Spleen (tissue), 11 donors: ENCODE measurements at regions not wholly inside any gene's neighbourhood (a gene's known extent, or its start where the extent isn't known, plus 50 kb on each side); places are given as distances from the start of the nearest gene placed in this dataset.

Source experiments
- DNase-seq: peaks from one replicate; pipeline ENCODE4 v3.0.0-alpha.2; 2020
- H3K27ac ChIP-seq, 8 donors: fragments of 200-600 bp; sonication (generic) in 7 of 8; 1 replicate in 4 of 8; 2 replicates in 4 of 8; pipeline versions ENCODE4 v1.5.0 to v1.8.0; 2016 to 2021; ENCODE audit warnings: inconsistent platforms in 4 of 8, mild to moderate bottlenecking in 4 of 8, moderate library complexity in 1 of 8
- H3K27me3 ChIP-seq, 7 donors: fragments of 200-600 bp; sonication (generic) in 6 of 7; replicated peaks in 1 of 7; 1 replicate in 4 of 7; 2 replicates in 3 of 7; pipeline versions ENCODE4 v1.5.0 to v1.8.0; 2016 to 2021; ENCODE audit warnings: inconsistent platforms in 3 of 7, mild to moderate bottlenecking in 1 of 7
- H3K36me3 ChIP-seq, 6 donors: fragments of 200-600 bp; sonication (generic) in 5 of 6; 1 replicate in 4 of 6; 2 replicates in 2 of 6; pipeline versions ENCODE4 v1.5.0 to v1.8.0; 2016 to 2021; ENCODE audit warnings: inconsistent platforms in 2 of 6
- H3K4me1 ChIP-seq, 6 donors: fragments of 200-600 bp; sonication (generic) in 5 of 6; 1 replicate in 3 of 6; 2 replicates in 3 of 6; pipeline versions ENCODE4 v1.5.0 to v1.8.0; 2016 to 2021; ENCODE audit warnings: inconsistent platforms in 3 of 6
- H3K4me3 ChIP-seq, 8 donors: fragments of 200-600 bp; sonication (generic) in 7 of 8; 1 replicate in 4 of 8; 2 replicates in 4 of 8; pipeline versions ENCODE4 v1.5.0 to v1.8.0; 2016 to 2021; ENCODE audit warnings: inconsistent platforms in 4 of 8, mild to moderate bottlenecking in 4 of 8, moderate library complexity in 2 of 8
- H3K9me3 ChIP-seq, 8 donors: fragments of 200-600 bp; sonication (generic) in 7 of 8; 1 replicate in 4 of 8; 2 replicates in 4 of 8; pipeline versions ENCODE4 v1.5.0 to v1.8.0; 2016 to 2021; ENCODE audit warnings: inconsistent platforms in 4 of 8
- CTCF ChIP-seq, 11 experiments: fragments of 200-600 bp in 7 of 11; fragments of 450-650 bp in 4 of 11; sonication (generic) in 4 of 11; IDR thresholded peaks in 8 of 11; conservative IDR thresholded peaks in 3 of 11; 1 replicate in 7 of 11; 2 replicates in 4 of 11; pipeline versions ENCODE4 v1.4.0 to v1.8.0; 2016 to 2021; ENCODE audit warnings: antibody characterized with exemption in 11 of 11, inconsistent platforms in 4 of 11, mild to moderate bottlenecking in 1 of 11
- POLR2A ChIP-seq, 3 donors: fragments of 450-650 bp; IDR thresholded peaks; one replicate each; pipeline ENCODE4 v1.5.1; 2017; ENCODE audit warnings: antibody characterized with exemption in 3 of 3, mild to moderate bottlenecking in 1 of 3
- POLR2AphosphoS5 ChIP-seq, 3 donors: sonication (generic); formaldehyde crosslinking; IDR thresholded peaks; one replicate each; pipeline ENCODE4 v1.5.1; 2017; ENCODE audit warnings: antibody characterized with exemption in 3 of 3
- WGBS, 5 donors: extraction: QIAGEN DNeasy Blood & Tissue Kit in 3 of 5; methylation state at CpG; one replicate each; pipeline versions ENCODE4 v1.1.5 to v1.1.7; 2013 to 2018; 5-methylcytosine and 5-hydroxymethylcytosine counted together
- intact Hi-C: fragments of 100-400 bp; cut with DNase I; formaldehyde crosslinking; loops from one replicate; pipeline ENCODE4 v1.15.0; 2023; ENCODE audit warnings: low total_unique reads
- donor health status: healthy with polysubstance abuse.
- donor health status: DM: no; HTN: no; CAD: no; lungs with moderate emphysema.
- donor health status: DM: no; HTN: no; CAD: no.
- donor health status: Bipolar disorder and iron deficiency.
- donor health status: healthy.
- donor health status: DM: no; HTN: no; CAD: no.
- donor health status: DM: yes; HTN: yes; CAD: no.

GRCh38 chr3:40593351-40593750, 68.6 kb downstream of the ZNF621 start:
- intact Hi-C loops: no loop called here
- no peaks in the 10 kb centered on the region for H3K36me3 ChIP-seq
- no peak overlapping the region for H3K27ac ChIP-seq
- peaks cover 0 to 15% (median 0%) of the 10 kb centered on the region in 7 donors for H3K27me3 ChIP-seq
- DNase-seq: no peak
- no peak overlapping the region for H3K4me3 ChIP-seq
- H3K9me3 ChIP-seq: no peaks in the 10 kb centered on the region
- no peak for TF ChIP-seq POLR2AphosphoS5 (IDR thresholded peaks at IDR 0.05)
- TF ChIP-seq POLR2A (IDR thresholded peaks at IDR 0.05): no peak
- TF ChIP-seq CTCF (IDR thresholded peaks at IDR 0.05 in 8 of 11, conservative IDR thresholded peaks at IDR 0.05 in 3 of 11): no peak
- no peaks in the 10 kb centered on the region for H3K4me1 ChIP-seq
- 77 to 89% (median 84%) methylated on average over 4 of the region's 4 CpGs for WGBS, 5 donors

- no peaks in the 10 kb centered on the region for H3K9me3 ChIP-seq
- intact Hi-C loops: no loop called here
- DNase-seq: no peak
- 78 to 90% (median 86%) methylated on average over 3 of the region's 3 CpGs for WGBS, 5 donors
- no peaks in the 10 kb centered on the region for H3K36me3 ChIP-seq
- no peak overlapping the region for H3K4me3 ChIP-seq
- TF ChIP-seq POLR2A (IDR thresholded peaks at IDR 0.05): no peak
- no peak for TF ChIP-seq POLR2AphosphoS5 (IDR thresholded peaks at IDR 0.05)
- no peak for TF ChIP-seq CTCF (IDR thresholded peaks at IDR 0.05 in 8 of 11, conservative IDR thresholded peaks at IDR 0.05 in 3 of 11)
- no peak overlapping the region for H3K27ac ChIP-seq
- no peaks in the 10 kb centered on the region for H3K4me1 ChIP-seq
- peaks cover 0 to 4% (median 0%) of the 10 kb centered on the region in 7 donors for H3K27me3 ChIP-seq
These were observed 72.7 kb downstream of the ZNF621 start for GRCh38 chr3:40597441-40597840.

GRCh38 chr3:40598338-40598737, 73.6 kb downstream of the ZNF621 start:
- Histone ChIP-seq H3K27me3 (peaks cover 0 to 4% (median 0%) of the 10 kb centered on the region in 7 donors), H3K27ac (no peak overlapping the region), H3K4me1 (no peaks in the 10 kb centered on the region), H3K9me3 (no peaks in the 10 kb centered on the region), H3K36me3 (no peaks in the 10 kb centered on the region), H3K4me3 (no peak overlapping the region)
- no peak for TF ChIP-seq CTCF (IDR thresholded peaks at IDR 0.05 in 8 of 11, conservative IDR thresholded peaks at IDR 0.05 in 3 of 11)
- no peak for TF ChIP-seq POLR2A (IDR thresholded peaks at IDR 0.05)
- no peak for TF ChIP-seq POLR2AphosphoS5 (IDR thresholded peaks at IDR 0.05)
- DNase-seq: no peak
- intact Hi-C loops: no loop called here

GRCh38 chr3:40598962-40599361, 74.2 kb downstream of the ZNF621 start:
- TF ChIP-seq CTCF (IDR thresholded peaks at IDR 0.05 in 8 of 11, conservative IDR thresholded peaks at IDR 0.05 in 3 of 11) (no peak), POLR2A (IDR thresholded peaks at IDR 0.05) (no peak), POLR2AphosphoS5 (IDR thresholded peaks at IDR 0.05) (no peak)
- DNase-seq: no peak
- H3K36me3 ChIP-seq: no peaks in the 10 kb centered on the region
- intact Hi-C loops: no loop called here
- WGBS, 5 donors: 80 to 87% (median 84%) methylated on average over 3 of the region's 3 CpGs
- no peaks in the 10 kb centered on the region for H3K9me3 ChIP-seq
- no peaks in the 10 kb centered on the region for H3K4me1 ChIP-seq
- peaks cover 0 to 4% (median 0%) of the 10 kb centered on the region in 7 donors for H3K27me3 ChIP-seq
- no peak overlapping the region for H3K27ac ChIP-seq
- no peak overlapping the region for H3K4me3 ChIP-seq
